PFSK-1 (cell line): ENCODE measurements at regions not wholly inside any gene's neighbourhood (a gene's known extent, or its start where the extent isn't known, plus 50 kb on each side); places are given as distances from the start of the nearest gene placed in this dataset.

Source experiments
- SIN3A ChIP-seq: IDR thresholded peaks from 2 replicates; pipeline ENCODE4 v1.6.1; 2012; ENCODE audit warnings: mild to moderate bottlenecking, low read length, moderate library complexity, borderline replicate concordance; ENCODE audit not compliant: insufficient read depth
- TAF1 ChIP-seq: IDR thresholded peaks from 2 replicates; pipeline ENCODE4 v1.6.1; 2012; ENCODE audit warnings: low read length, control low read depth, borderline replicate concordance; ENCODE audit not compliant: insufficient read depth
- TF ChIP-seq, protein P1 (sequence below), 2 experiments: IDR thresholded peaks; 2 replicates each; pipeline versions ENCODE4 v1.6.1 to v1.8.0; 2011 to 2012; ENCODE audit warnings: low read depth in 2 of 2, low read length in 2 of 2, control low read depth in 1 of 2, inconsistent platforms in 1 of 2, mild to moderate bottlenecking in 1 of 2, moderate library complexity in 1 of 2; ENCODE audit not compliant: insufficient read depth in 1 of 2

DNA sequence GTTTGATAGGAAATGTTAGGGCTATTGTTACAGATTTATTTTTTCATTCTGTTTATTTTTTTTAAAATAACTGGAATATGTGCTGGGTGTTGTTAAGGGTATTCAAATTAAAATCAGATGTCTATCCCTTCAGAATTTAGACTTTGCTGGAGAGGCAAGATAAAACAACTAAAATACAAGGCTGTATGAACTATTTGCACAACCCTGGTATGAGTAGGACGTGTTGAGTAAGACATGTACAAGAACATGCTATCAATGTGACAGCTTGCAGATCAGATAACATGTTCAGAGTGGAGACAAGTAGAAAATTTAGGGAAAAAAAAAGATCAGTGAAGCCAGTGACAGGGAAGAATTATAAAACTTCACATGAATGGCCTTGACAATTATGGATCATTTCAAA is 853.5 kb downstream of the METTL15 start:
- TF ChIP-seq TAF1 (no peak), SIN3A (no peak)
- TF ChIP-seq, protein P1, sequence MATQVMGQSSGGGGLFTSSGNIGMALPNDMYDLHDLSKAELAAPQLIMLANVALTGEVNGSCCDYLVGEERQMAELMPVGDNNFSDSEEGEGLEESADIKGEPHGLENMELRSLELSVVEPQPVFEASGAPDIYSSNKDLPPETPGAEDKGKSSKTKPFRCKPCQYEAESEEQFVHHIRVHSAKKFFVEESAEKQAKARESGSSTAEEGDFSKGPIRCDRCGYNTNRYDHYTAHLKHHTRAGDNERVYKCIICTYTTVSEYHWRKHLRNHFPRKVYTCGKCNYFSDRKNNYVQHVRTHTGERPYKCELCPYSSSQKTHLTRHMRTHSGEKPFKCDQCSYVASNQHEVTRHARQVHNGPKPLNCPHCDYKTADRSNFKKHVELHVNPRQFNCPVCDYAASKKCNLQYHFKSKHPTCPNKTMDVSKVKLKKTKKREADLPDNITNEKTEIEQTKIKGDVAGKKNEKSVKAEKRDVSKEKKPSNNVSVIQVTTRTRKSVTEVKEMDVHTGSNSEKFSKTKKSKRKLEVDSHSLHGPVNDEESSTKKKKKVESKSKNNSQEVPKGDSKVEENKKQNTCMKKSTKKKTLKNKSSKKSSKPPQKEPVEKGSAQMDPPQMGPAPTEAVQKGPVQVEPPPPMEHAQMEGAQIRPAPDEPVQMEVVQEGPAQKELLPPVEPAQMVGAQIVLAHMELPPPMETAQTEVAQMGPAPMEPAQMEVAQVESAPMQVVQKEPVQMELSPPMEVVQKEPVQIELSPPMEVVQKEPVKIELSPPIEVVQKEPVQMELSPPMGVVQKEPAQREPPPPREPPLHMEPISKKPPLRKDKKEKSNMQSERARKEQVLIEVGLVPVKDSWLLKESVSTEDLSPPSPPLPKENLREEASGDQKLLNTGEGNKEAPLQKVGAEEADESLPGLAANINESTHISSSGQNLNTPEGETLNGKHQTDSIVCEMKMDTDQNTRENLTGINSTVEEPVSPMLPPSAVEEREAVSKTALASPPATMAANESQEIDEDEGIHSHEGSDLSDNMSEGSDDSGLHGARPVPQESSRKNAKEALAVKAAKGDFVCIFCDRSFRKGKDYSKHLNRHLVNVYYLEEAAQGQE (IDR thresholded peaks at IDR 0.05; ENCODE audit: insufficient read depth in 1 of 2, low read depth in 2 of 2, low read length in 2 of 2) = no peak
